OCI-LY1 (cell line): ENCODE measurements at regions not wholly inside any gene's neighbourhood (a gene's known extent, or its start where the extent isn't known, plus 50 kb on each side); places are given as distances from the start of the nearest gene placed in this dataset.

Experiments
- H2AFZ ChIP-seq: fragments of 200-600 bp; sonication (generic), shearing (Covaris generic); 2 replicates; pipeline ENCODE4 v1.6.0; 2014; ENCODE audit warnings: antibody characterized with exemption, mild to moderate bottlenecking, low read length
- H3F3A ChIP-seq: fragments of 200-600 bp; sonication (generic), shearing (Covaris generic); 2 replicates; pipeline ENCODE4 v1.6.0; 2014; ENCODE audit warnings: mild to moderate bottlenecking, antibody characterized with exemption, low read length, moderate library complexity; ENCODE audit not compliant: insufficient read depth
- H3K27ac ChIP-seq: fragments of 200-600 bp; sonication (generic); 2 replicates; pipeline ENCODE4 v1.5.1; 2014; ENCODE audit warnings: low read length, mixed run types, mild to moderate bottlenecking, low read depth; ENCODE audit not compliant: poor library complexity, severe bottlenecking
- H3K27me3 ChIP-seq: fragments of 200-600 bp; sonication (generic); 2 replicates; pipeline ENCODE4 v1.6.0; 2014; ENCODE audit warnings: antibody characterized with exemption, mild to moderate bottlenecking, low read length, moderate library complexity; ENCODE audit not compliant: insufficient read depth
- H3K36me3 ChIP-seq: fragments of 200-600 bp; sonication (generic); 2 replicates; pipeline ENCODE4 v1.6.1; 2014; ENCODE audit warnings: mild to moderate bottlenecking, antibody characterized with exemption, low read length, moderate library complexity, mixed read lengths; ENCODE audit not compliant: insufficient read depth
- H3K4me1 ChIP-seq: fragments of 200-600 bp; sonication (generic); 2 replicates; pipeline ENCODE4 v1.5.1; 2014; ENCODE audit warnings: mild to moderate bottlenecking, low read length, moderate library complexity; ENCODE audit not compliant: insufficient read depth, severe bottlenecking
- H3K4me2 ChIP-seq: fragments of 200-600 bp; sonication (generic), shearing (Covaris generic); 2 replicates; pipeline ENCODE4 v1.6.1; 2014; ENCODE audit warnings: low read length
- H3K4me3 ChIP-seq: fragments of 200-600 bp; sonication (generic); 2 replicates; pipeline ENCODE4 v1.5.1; 2014; ENCODE audit warnings: low read length, low read depth, mild to moderate bottlenecking, mixed read lengths; ENCODE audit not compliant: poor library complexity, severe bottlenecking
- H3K79me2 ChIP-seq: fragments of 200-600 bp; shearing (Covaris generic); 2 replicates; pipeline ENCODE4 v1.6.1; 2016; ENCODE audit warnings: mixed run types, low read length, mixed read lengths; ENCODE audit not compliant: insufficient read depth
- H3K9ac ChIP-seq: fragments of 200-600 bp; sonication (generic), shearing (Covaris generic); 2 replicates; pipeline ENCODE4 v1.6.1; 2014; ENCODE audit warnings: mild to moderate bottlenecking, low read length, mixed read lengths
- H3K9me2 ChIP-seq: fragments of 200-600 bp; sonication (generic), shearing (Covaris generic); 2 replicates; pipeline ENCODE4 v1.6.1; 2014; ENCODE audit warnings: low read depth, mild to moderate bottlenecking, low read length, mixed read lengths
- H3K9me3 ChIP-seq: fragments of 200-600 bp; shearing (Covaris generic); 2 replicates; pipeline ENCODE4 v1.6.1; 2014; ENCODE audit warnings: low read length, mixed read lengths
- H4K20me1 ChIP-seq: fragments of 200-600 bp; sonication (generic), shearing (Covaris generic); 2 replicates; pipeline ENCODE4 v1.6.0; 2016; ENCODE audit warnings: mild to moderate bottlenecking, low read length; ENCODE audit not compliant: insufficient read depth
- CTCF ChIP-seq: fragments of 200-600 bp; sonication (generic), shearing (Covaris generic); IDR thresholded peaks from 2 replicates; pipeline ENCODE4 v1.5.1; 2017; ENCODE audit warnings: mild to moderate bottlenecking, antibody characterized with exemption, low read length, moderate library complexity, mixed read lengths
- EZH2 ChIP-seq: fragments of 200-600 bp; sonication (generic), shearing (Covaris generic); IDR thresholded peaks from 2 replicates; pipeline ENCODE4 v1.8.0; 2017; ENCODE audit warnings: borderline replicate concordance, mixed run types, mild to moderate bottlenecking, antibody characterized with exemption, low read length, moderate library complexity, mixed read lengths

DNA sequence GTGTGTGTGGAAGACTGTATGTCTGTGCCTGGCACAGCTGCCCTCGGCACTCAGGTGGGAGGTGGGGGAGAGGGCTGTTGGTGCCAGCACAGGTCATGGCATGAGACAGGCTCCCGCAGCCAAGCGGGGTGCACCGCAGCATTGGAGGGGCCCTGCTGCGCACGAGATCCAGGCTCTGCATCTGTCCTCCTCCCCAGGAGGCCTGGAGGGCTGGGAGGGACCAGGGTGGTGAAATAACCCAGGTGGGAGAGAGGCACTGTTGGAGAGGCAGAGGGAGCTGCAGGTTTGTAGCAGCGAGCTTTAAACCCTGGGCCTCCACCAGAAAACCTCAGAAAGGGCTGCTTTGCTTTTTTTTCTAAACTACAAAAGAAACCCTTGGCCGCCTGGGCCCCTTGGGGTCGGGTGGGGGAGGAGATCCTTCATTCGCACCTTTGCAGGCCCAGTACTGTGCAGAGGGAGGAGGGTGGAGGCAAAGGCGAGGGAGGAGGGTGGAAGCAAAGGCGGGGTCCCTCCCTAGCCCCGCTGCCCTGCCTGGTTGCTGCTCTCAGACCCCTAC lies 241.7 kb downstream of the SEC14L1 start:
- Histone ChIP-seq H3K4me1 (peaks cover 18% of the 10 kb centered on the region), H3K4me2 (peak overlapping the region; percentile 16; the same call in 1 of the 2 replicates), H3K27me3 (peaks cover 8% of the 10 kb centered on the region; the same call in 1 of the 2 replicates), H4K20me1 (no peaks in the 10 kb centered on the region), H3K9me3 (no peaks in the 10 kb centered on the region), H3K27ac (peak overlapping the region; percentile 47), H3K79me2 (no peaks in the 10 kb centered on the region), H3F3A (no peaks in the 10 kb centered on the region), H3K9ac (no peak overlapping the region), H2AFZ (no peak overlapping the region), H3K9me2 (no peaks in the 10 kb centered on the region), H3K36me3 (no peaks in the 10 kb centered on the region), H3K4me3 (no peak overlapping the region)
- TF ChIP-seq CTCF = 0 out of 2 replicates have a peak, but pooled peaks have one; percentile 16
- TF ChIP-seq EZH2 = no peak

DNA sequence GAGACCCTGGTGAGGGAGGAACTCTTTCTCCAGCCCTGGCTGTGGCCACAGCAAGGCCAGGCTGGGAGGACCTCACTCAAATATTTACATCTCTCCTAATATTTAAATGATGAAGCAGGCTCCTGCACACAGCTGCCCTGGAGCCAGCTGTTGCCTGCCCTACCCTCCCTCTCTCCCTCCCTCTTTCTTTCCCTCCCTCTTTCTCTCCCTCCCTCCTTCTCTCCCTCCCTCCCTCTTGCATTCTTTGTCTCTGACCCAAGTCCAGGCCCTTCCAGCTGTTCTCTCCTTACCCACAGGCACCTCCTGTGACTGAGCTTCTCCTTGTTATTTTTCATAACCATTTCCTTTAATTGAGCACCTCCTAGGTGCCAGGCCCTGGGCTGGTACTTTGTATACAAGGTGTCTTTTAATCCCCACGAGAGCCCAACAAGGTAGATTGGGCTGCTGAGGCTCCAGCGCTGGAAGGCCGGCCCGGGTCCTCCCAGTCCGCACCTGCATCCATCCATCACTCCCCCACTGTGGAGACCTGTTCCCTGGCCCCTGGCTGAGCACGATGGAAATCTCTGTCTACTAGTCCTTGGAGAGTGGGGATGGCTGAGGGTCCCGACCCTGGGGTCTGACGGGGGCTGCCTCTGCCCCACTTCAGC lies 242.3 kb downstream of the SEC14L1 start:
- peaks cover 8% of the 10 kb centered on the region; the same call in 1 of the 2 replicates for H3K27me3 ChIP-seq
- peak overlapping the region; percentile 16; the same call in 1 of the 2 replicates for H3K4me2 ChIP-seq
- no peaks in the 10 kb centered on the region for H3K79me2 ChIP-seq
- H3F3A ChIP-seq = no peaks in the 10 kb centered on the region
- H3K27ac ChIP-seq = peak overlapping the region; percentile 47
- no peaks in the 10 kb centered on the region for H3K9me2 ChIP-seq
- no peak overlapping the region for H3K4me3 ChIP-seq
- no peaks in the 10 kb centered on the region for H3K36me3 ChIP-seq
- H2AFZ ChIP-seq = no peak overlapping the region
- H3K4me1 ChIP-seq = peaks cover 18% of the 10 kb centered on the region
- H4K20me1 ChIP-seq = no peaks in the 10 kb centered on the region
- no peak for TF ChIP-seq EZH2
- no peak for TF ChIP-seq CTCF
- no peak overlapping the region for H3K9ac ChIP-seq
- no peaks in the 10 kb centered on the region for H3K9me3 ChIP-seq

GRCh38 chr17:77383613-77384608 lies 243.1 kb downstream of the SEC14L1 start:
- Histone ChIP-seq H3K9me2 (no peaks in the 10 kb centered on the region), H3K4me2 (no peak overlapping the region), H3K36me3 (no peaks in the 10 kb centered on the region), H4K20me1 (no peaks in the 10 kb centered on the region), H2AFZ (no peak overlapping the region), H3K27me3 (peaks cover 8% of the 10 kb centered on the region; the same call in 1 of the 2 replicates), H3K4me3 (no peak overlapping the region), H3F3A (no peaks in the 10 kb centered on the region), H3K4me1 (peaks cover 22% of the 10 kb centered on the region), H3K9ac (no peak overlapping the region), H3K27ac (no peak overlapping the region), H3K79me2 (no peaks in the 10 kb centered on the region), H3K9me3 (no peaks in the 10 kb centered on the region)
- no peak for TF ChIP-seq EZH2
- TF ChIP-seq CTCF = no peak
